Vagina (tissue), 2 donors: ENCODE measurements at regions not wholly inside any gene's neighbourhood (a gene's known extent, or its start where the extent isn't known, plus 50 kb on each side); places are given as distances from the start of the nearest gene placed in this dataset.

Experiments
- POLR2AphosphoS5 ChIP-seq, 2 donors: sonication (generic); formaldehyde crosslinking; IDR thresholded peaks; one replicate each; pipeline ENCODE4 v1.9.0; 2017; ENCODE audit warnings: antibody characterized with exemption in 2 of 2, mild to moderate bottlenecking in 2 of 2, low read depth in 1 of 2; ENCODE audit not compliant: insufficient read depth in 1 of 2
- TF ChIP-seq, protein P1 (sequence below), 3 experiments: fragments of 450-650 bp in 2 of 3; fragments of 200-600 bp in 1 of 3; sonication (generic) in 1 of 3; IDR thresholded peaks; one replicate each; pipeline ENCODE4 v1.5.1; 2017 to 2019; ENCODE audit warnings: antibody characterized with exemption in 3 of 3, mild to moderate bottlenecking in 2 of 3, moderate library complexity in 2 of 3

DNA sequence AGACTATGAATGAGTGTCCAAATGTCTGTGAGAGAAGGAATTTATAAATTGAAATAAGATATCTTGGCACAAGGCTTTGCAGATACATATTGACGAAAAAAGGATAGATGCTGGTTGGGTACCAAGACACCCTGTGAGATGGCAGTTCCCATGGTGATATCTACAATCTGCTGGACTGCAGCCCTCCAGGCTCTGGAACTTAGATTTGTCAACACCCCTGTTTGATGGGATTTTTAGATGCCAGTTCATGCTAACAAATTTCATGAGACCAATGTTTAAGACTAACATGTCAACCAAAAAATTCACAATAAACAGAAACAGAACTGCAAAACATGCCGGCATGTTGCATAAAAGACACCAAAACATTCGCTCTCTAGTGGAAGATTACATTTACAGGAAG lies 400.3 kb upstream of the CNTNAP5 start:
- TF ChIP-seq, protein P1, sequence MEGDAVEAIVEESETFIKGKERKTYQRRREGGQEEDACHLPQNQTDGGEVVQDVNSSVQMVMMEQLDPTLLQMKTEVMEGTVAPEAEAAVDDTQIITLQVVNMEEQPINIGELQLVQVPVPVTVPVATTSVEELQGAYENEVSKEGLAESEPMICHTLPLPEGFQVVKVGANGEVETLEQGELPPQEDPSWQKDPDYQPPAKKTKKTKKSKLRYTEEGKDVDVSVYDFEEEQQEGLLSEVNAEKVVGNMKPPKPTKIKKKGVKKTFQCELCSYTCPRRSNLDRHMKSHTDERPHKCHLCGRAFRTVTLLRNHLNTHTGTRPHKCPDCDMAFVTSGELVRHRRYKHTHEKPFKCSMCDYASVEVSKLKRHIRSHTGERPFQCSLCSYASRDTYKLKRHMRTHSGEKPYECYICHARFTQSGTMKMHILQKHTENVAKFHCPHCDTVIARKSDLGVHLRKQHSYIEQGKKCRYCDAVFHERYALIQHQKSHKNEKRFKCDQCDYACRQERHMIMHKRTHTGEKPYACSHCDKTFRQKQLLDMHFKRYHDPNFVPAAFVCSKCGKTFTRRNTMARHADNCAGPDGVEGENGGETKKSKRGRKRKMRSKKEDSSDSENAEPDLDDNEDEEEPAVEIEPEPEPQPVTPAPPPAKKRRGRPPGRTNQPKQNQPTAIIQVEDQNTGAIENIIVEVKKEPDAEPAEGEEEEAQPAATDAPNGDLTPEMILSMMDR (IDR thresholded peaks at IDR 0.05), result no peak
- no peak for TF ChIP-seq POLR2AphosphoS5 (IDR thresholded peaks at IDR 0.05; ENCODE audit: insufficient read depth in 1 of 2, low read depth in 1 of 2)
